Panc1 (cell line): ENCODE measurements at regions not wholly inside any gene's neighbourhood (a gene's known extent, or its start where the extent isn't known, plus 50 kb on each side); places are given as distances from the start of the nearest gene placed in this dataset.

Source experiments
- ATAC-seq: fragments of 200-7000 bp; cut with Tn5 transposase; 2 replicates; pipeline ENCODE4 v1.9.1; 2020; ENCODE audit warnings: mild to moderate bottlenecking, moderate library complexity
- BruUV-seq: library from RNA; stranded (reverse); fragments of 400-500 nt; replicated peaks from 2 replicates; lab custom pipeline; 2021; lab: Mats Ljungman, UMichigan
- CTCF ChIA-PET: fragments of 300-600 bp; sonication (Branson Sonifier 250); formaldehyde crosslinking; loops from one replicate; lab custom pipeline; 2022; ENCODE audit warnings: antibody characterized with exemption; lab: Charles Lee
- POLR2A ChIA-PET: fragments of 300-600 bp; sonication (Branson Sonifier 250); formaldehyde crosslinking; loops from one replicate; lab custom pipeline; 2022; ENCODE audit warnings: antibody characterized with exemption; lab: Charles Lee
- DNase-seq: peaks from one replicate; pipeline ENCODE4 v3.0.0-alpha.2; 2010; ENCODE audit warnings: low read depth, low spot score
- H3K27ac ChIP-seq: 2 replicates; pipeline ENCODE4 v1.5.1; 2011; ENCODE audit warnings: mild to moderate bottlenecking, low read length, inconsistent platforms
- H3K27me3 ChIP-seq: fragments of 200-500 bp; sonication (Bioruptor generic); 2 replicates; pipeline ENCODE4 v1.6.0; 2014; ENCODE audit warnings: low read length, inconsistent platforms; ENCODE audit not compliant: control insufficient read depth, insufficient read depth
- H3K36me3 ChIP-seq: fragments of 200-500 bp; sonication (Bioruptor generic); 2 replicates; pipeline ENCODE4 v1.5.1; 2014; ENCODE audit warnings: inconsistent platforms, mild to moderate bottlenecking, low read length, moderate library complexity; ENCODE audit not compliant: control insufficient read depth, insufficient read depth
- H3K4me1 ChIP-seq: 2 replicates; pipeline ENCODE4 v1.5.1; 2011; ENCODE audit warnings: inconsistent platforms, mild to moderate bottlenecking, low read length, moderate library complexity; ENCODE audit not compliant: control insufficient read depth, insufficient read depth
- H3K4me3 ChIP-seq, 2 experiments: 2 replicates each; pipeline ENCODE4 v1.5.1; 2011 to 2012; ENCODE audit warnings: low read depth in 2 of 2, low read length in 2 of 2, mild to moderate bottlenecking in 2 of 2, inconsistent platforms in 1 of 2, moderate library complexity in 1 of 2
- H3K9me3 ChIP-seq: fragments of 200-500 bp; sonication (Bioruptor generic); 2 replicates; pipeline ENCODE4 v1.5.1; 2014; ENCODE audit warnings: low read depth, mild to moderate bottlenecking, inconsistent platforms, low read length, moderate library complexity; ENCODE audit not compliant: control insufficient read depth, insufficient read depth
- CTCF ChIP-seq: fragments of 450-650 bp; IDR thresholded peaks from 2 replicates; pipeline ENCODE4 v1.5.1; 2017; ENCODE audit warnings: mild to moderate bottlenecking
- POLR2AphosphoS5 ChIP-seq: IDR thresholded peaks from 2 replicates; pipeline ENCODE4 v1.6.1; 2012; ENCODE audit warnings: mild to moderate bottlenecking, low read depth, low read length, moderate library complexity
- REST ChIP-seq, 2 experiments: IDR thresholded peaks; 2 replicates each; pipeline ENCODE4 v1.6.1; 2011 to 2012; ENCODE audit warnings: low read depth in 2 of 2, control low read depth in 1 of 2, low read length in 1 of 2, mild to moderate bottlenecking in 1 of 2, moderate library complexity in 1 of 2; ENCODE audit not compliant: insufficient read depth in 1 of 2
- SIN3A ChIP-seq: IDR thresholded peaks from 2 replicates; pipeline ENCODE4 v1.6.1; 2012; ENCODE audit warnings: low read depth, mild to moderate bottlenecking, low read length, moderate library complexity, borderline replicate concordance; ENCODE audit not compliant: insufficient read depth
- TCF7L2 ChIP-seq: IDR thresholded peaks from 2 replicates; pipeline ENCODE4 v1.6.1; 2011; ENCODE audit warnings: mild to moderate bottlenecking, low read depth, low read length, inconsistent platforms
- in situ Hi-C: cut with HindIII; loops from 2 replicates; pipeline ENCODE4 v1.10.0; 2016; ENCODE audit warnings: low sequenced_read_pairs, low pct_unique_long_range_greater_than_20kb
- intact Hi-C: fragments of 100-400 bp; cut with micrococcal nuclease; formaldehyde crosslinking; loops from one replicate; pipeline ENCODE4 v1.10.0; 2022; ENCODE audit not compliant: unreplicated experiment

GRCh38 chr16:17853958-17854357 lies 383.2 kb upstream of the XYLT1 start:
- Histone ChIP-seq H3K9me3 (no peaks in the 10 kb centered on the region), H3K36me3 (no peaks in the 10 kb centered on the region), H3K4me1 (no peaks in the 10 kb centered on the region), H3K4me3 (no peak overlapping the region), H3K27ac (no peak overlapping the region), H3K27me3 (peaks cover 12% of the 10 kb centered on the region)
- ATAC-seq (no peak), DNase-seq (no peak)
- BruUV-seq, result no TSS peak
- intact Hi-C loops (no loop called here), in situ Hi-C loops (no loop called here)
- CTCF ChIA-PET, result interaction anchor here (0.6 kb wide), 1 partner anchor 429 kb away, joined by 9 read pairs; no protein-coding TSS in a partner anchor
- POLR2A ChIA-PET, result no interaction called here
- TF ChIP-seq CTCF (no peak), POLR2AphosphoS5 (no peak), SIN3A (no peak), REST (IDR thresholded peaks at IDR 0.05; ENCODE audit: insufficient read depth in 1 of 2, low read depth in 2 of 2, low read length in 1 of 2) (no peak), TCF7L2 (no peak)

- CTCF ChIA-PET, result interaction anchor here (0.6 kb wide), 1 partner anchor 428 kb away, joined by 9 read pairs; no protein-coding TSS in a partner anchor
- TF ChIP-seq REST (IDR thresholded peaks at IDR 0.05; ENCODE audit: insufficient read depth in 1 of 2, low read depth in 2 of 2, low read length in 1 of 2) (no peak), SIN3A (no peak), CTCF (no peak), POLR2AphosphoS5 (no peak), TCF7L2 (no peak)
- no peak overlapping the region for H3K4me3 ChIP-seq
- POLR2A ChIA-PET, result no interaction called here
- no peak for ATAC-seq
- DNase-seq, result no peak
- no TSS peak for BruUV-seq
- intact Hi-C loops (no loop called here), in situ Hi-C loops (no loop called here)
- H3K27ac ChIP-seq, result no peak overlapping the region
- no peaks in the 10 kb centered on the region for H3K36me3 ChIP-seq
- H3K9me3 ChIP-seq, result no peaks in the 10 kb centered on the region
- H3K4me1 ChIP-seq, result no peaks in the 10 kb centered on the region
- peaks cover 14% of the 10 kb centered on the region for H3K27me3 ChIP-seq
Measured at GRCh38 chr16:17852977-17853702, 382.4 kb upstream of the XYLT1 start.
